ENCODE measurements at regions not wholly inside any gene's neighbourhood (a gene's known extent, or its start where the extent isn't known, plus 50 kb on each side); places are given as distances from the start of the nearest gene placed in this dataset.

GRCh38 chr13:29926098-29926476, 75.7 kb upstream of the UBL3 start:
- DNase-seq (ENCODE audit: low read depth): no peak

DNA sequence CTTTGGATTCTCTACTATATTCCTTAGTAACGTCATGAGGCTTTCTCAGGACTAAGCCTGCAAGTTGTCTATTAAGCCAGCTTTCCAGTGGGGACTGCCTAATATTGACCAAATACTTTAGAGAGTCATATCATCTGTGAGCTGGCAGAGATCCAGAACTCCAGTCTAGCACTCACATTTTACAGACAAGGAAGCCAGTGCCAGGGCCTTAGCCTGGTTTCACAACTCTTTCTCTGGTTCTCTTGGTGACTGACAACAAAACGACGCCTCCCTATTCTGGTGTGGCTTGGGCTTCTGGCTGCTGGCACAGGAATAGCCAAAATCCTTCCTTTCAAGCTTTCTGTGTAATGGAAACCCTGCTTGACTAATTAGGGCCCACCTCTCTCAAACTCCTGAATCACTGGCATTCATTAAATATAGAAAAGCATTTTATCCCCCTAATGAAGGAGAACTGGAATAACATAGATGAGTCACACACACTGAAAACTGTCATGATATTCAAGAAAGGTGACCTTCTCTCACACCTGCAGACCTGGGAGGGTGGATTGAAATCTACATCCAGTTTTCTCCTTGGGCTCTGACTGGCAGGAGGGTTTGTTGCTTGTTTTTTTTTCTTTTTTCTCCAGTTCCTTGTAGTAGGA, 75.2 kb upstream of the UBL3 start:
- peak; percentile 84 for DNase-seq (ENCODE audit: low read depth)

DNA sequence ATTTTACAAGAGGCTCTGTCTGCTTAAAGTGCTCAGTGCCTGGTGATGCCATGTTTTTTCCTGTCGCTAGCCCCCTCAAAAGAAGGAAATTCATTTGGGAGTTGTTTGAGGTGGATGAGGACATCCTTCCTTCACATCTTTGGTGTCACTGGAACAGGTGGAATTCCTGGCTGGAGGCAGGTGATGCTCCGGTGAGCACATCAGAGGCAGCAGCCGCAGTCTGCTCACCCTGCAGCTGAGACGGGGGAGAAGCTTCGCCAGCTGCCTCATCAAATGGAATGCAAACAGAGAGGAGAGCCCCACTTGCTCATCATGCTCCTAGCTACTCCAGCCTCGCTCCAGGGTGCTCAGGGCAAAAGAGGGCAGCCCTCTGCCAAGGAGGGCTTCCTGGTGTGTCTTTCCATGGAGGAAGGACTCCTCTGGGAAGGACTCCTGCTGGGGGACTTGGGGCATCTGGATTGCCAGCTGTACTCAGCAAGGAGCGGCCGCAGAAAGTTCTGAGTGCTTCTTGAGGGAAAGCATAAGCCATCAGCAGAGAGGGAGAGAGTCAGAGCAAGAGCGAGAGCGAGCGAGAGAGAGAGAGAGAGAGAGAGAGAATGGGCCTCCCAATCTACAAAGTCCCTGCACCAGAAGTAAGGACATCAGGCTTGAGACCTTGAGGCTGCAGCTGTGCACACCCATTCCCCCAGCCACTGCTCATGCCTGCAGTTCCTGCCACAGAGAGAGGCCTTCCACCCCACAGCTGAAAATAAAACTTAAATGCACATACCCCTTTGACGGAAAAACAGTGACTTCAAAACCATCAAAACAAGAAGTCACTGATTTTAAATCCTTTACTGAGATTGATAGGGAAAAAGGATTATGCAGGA, 74.3 kb upstream of the UBL3 start:
- peak; percentile 48 for DNase-seq (ENCODE audit: low read depth)

DNA sequence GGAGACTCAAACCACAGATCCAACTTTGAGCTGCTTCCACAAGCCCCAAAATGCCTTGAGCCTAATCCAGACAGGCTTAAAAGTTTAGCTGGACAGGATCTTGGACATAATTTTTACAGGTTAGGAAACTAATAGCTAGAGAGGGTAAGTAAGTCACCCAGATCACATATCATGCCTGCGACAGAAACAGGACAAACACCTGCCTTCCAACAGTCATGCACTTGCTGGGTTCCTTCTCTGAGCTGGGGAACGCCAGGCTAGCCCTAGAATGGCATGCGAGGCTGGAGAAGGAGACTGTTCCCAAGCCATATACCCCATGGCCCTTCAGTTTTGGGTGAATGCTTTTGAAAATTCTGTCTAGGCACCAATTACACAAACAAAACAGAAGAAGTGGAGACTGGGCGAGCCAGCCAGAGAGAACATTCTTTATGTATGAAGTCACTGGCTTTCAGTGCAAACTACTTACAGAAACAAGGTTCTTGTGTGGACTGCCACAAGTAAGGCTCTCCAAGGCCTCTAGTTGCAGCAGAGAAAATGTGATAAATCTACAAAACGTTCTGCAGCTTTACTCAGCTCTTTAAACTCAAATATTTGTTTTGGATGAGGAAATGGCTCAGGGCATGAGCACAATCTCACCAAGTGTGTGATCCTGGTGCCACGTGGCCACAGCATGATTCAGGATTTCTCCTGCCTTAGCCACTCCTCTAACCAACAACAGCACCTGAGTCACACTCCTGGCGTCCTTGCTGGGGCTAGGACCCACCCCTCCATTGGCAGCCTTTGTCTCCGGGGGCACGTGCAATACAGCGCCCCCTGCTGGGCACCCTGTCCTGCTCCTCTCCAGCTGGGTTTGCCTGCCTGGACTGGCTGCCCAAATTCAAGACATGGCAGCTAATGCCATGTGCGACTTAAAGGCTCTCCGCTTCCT, 73.4 kb upstream of the UBL3 start:
- peak; percentile 94 for DNase-seq (ENCODE audit: low read depth)

- peak; percentile 23 for DNase-seq (ENCODE audit: low read depth)
These were observed 72.5 kb upstream of the UBL3 start for GRCh38 chr13:29922896-29923295.

GRCh38 chr13:29922281-29922821, 71.9 kb upstream of the UBL3 start:
- peak; percentile 12 for DNase-seq (ENCODE audit: low read depth)

- no peak for DNase-seq (ENCODE audit: low read depth)
These were observed 71.1 kb upstream of the UBL3 start for GRCh38 chr13:29921542-29921941.

- no peak for DNase-seq (ENCODE audit: low read depth)
These were observed 69.7 kb upstream of the UBL3 start for GRCh38 chr13:29920025-29920643.

GRCh38 chr13:29918845-29919244, 68.4 kb upstream of the UBL3 start:
- peak; percentile 57 for DNase-seq (ENCODE audit: low read depth)

DNA sequence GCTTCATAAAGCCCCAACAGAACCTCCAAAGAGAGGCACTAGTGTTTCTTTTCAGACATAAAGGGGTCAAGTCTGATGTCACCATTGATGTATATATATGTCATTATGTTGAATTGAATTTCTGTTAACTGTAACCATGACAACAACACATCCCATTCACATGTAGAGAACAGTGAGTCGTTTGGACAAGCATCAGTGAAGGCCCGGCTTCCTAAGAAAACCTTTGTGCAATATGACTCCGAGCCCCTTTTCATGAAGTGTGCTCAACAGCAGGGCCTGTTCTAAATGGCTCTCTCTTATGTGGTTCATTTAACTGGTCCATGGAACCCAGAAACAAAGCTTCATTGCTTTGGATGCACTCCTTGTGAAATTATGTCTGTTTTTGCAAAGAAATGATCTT, 67.2 kb upstream of the UBL3 start:
- no peak for DNase-seq (ENCODE audit: low read depth)

- no peak for DNase-seq (ENCODE audit: low read depth)
These were observed 64.2 kb upstream of the UBL3 start for GRCh38 chr13:29914581-29914980.

GRCh38 chr13:29911781-29912418, 61.5 kb upstream of the UBL3 start:
- DNase-seq (ENCODE audit: low read depth): no peak

DNA sequence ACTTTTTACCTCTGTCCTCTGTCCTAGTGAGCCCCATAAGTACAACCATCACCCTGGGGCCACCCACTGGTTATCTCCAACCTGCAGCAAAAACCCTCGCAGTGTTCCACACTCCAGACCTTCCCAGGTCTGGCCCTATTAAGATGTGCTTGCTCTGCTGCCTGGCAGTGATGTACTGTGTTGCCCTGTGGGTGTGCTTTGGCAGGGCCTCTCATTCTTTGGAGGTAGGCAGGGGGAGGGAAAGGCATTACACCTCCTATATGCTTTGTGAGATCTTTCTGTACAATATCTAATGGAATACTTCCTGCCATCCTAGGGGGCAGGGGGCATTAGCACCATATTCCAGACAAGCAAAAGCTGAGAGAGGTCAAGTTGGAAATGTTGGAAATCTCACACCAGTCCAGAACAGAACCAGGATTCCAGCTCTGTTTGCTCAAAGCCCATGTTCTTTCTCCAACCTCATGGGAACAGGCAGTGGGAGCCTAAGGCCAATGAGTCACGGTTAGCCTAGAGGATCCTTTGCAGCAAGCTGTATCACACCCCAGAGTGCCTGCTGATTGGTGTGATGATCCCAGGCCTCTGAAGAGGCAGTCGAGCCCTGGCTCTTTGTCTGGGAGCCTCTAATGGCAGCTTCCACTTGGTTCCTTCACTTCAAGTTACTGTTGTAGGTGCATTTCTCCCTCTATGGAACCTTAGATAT, 59.7 kb upstream of the UBL3 start:
- DNase-seq (ENCODE audit: low read depth): peak; percentile 69

- DNase-seq (ENCODE audit: low read depth): no peak
These were observed 58.8 kb upstream of the UBL3 start for GRCh38 chr13:29909081-29909730.

- peak; percentile 82 for DNase-seq (ENCODE audit: low read depth)
These were observed 58.1 kb upstream of the UBL3 start for GRCh38 chr13:29908416-29909080.

DNA sequence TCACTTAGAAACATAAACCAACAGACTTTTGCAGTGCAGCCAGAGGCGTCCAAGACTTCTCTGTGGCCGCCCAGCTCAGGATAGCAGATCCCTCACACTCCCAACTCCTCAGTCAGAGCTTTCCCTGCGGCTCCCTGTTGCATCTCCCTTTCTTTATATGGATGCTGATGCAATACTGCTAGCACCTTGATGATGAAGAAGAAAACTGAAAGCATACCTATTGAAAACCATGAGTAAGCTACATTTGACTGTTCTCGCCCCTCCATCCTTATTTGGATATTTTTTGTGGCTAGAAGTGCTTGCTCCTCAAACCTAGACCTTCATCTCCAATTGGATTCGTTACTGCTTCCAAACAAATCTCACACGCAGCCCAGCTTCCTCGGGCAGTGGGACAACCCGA, 57.3 kb upstream of the UBL3 start:
- no peak for DNase-seq (ENCODE audit: low read depth)

- DNase-seq (ENCODE audit: low read depth): no peak
These were observed 56.1 kb upstream of the UBL3 start for GRCh38 chr13:29906432-29907011.

DNA sequence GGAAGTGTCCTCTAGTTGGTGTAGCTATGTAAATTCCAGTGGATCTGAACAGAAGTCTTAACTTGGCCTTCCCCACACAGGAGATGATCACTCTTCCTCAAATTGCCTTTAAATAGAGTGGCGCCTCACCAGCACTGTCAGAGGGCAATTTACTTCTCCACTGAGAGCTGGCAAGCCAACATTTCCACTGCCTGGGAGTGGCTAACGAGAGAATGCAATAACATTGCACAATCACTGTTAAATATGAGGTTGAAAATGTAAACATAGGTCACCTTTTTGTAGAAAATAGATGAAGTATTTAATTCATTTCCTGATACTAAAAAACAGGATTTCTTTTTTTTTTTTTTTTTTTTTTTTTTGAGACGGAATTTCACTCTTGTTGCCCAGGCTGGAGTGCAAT, 55.4 kb upstream of the UBL3 start:
- DNase-seq (ENCODE audit: low read depth): no peak

- no peak for DNase-seq (ENCODE audit: low read depth)
These were observed 53.6 kb upstream of the UBL3 start for GRCh38 chr13:29903996-29904395.

Data from GM04504 (cell line).